Keratinocyte (primary cell): ENCODE measurements at regions not wholly inside any gene's neighbourhood (a gene's known extent, or its start where the extent isn't known, plus 50 kb on each side); places are given as distances from the start of the nearest gene placed in this dataset.

ENCODE experiments used
- DNase-seq: peaks from one replicate; pipeline ENCODE4 v3.0.0-alpha.2; 2011; ENCODE audit warnings: low read depth, missing footprints, low spot score
- FAIRE-seq: peaks from 2 replicates; lab custom pipeline; 2011; peaks lifted over from hg19 to GRCh38; lab: Jason Lieb, UNC
- H2AFZ ChIP-seq: 2 replicates; pipeline ENCODE4 v1.6.0; 2012; ENCODE audit warnings: low read length, control low read depth, inconsistent platforms; ENCODE audit not compliant: control insufficient read depth
- H3K27ac ChIP-seq: 2 replicates; pipeline ENCODE4 v1.5.1; 2011; ENCODE audit warnings: low read length; ENCODE audit not compliant: control insufficient read depth, insufficient read depth
- H3K27me3 ChIP-seq: 3 replicates; pipeline ENCODE4 v1.6.0; 2011; ENCODE audit warnings: low read length; ENCODE audit not compliant: control insufficient read depth, insufficient read depth; ENCODE audit errors: extremely low read depth
- H3K36me3 ChIP-seq, 2 experiments: 2 replicates in 1 of 2; 3 replicates in 1 of 2; pipeline ENCODE4 v1.5.1; 2011; ENCODE audit warnings: low read length in 2 of 2, mild to moderate bottlenecking in 1 of 2; ENCODE audit not compliant: control insufficient read depth in 2 of 2, insufficient read depth in 2 of 2; ENCODE audit errors: extremely low read depth in 1 of 2
- H3K4me1 ChIP-seq: 3 replicates; pipeline ENCODE4 v1.5.1; 2011; ENCODE audit warnings: low read length; ENCODE audit not compliant: control insufficient read depth, insufficient read depth; ENCODE audit errors: extremely low read depth
- H3K4me2 ChIP-seq: 3 replicates; pipeline ENCODE4 v1.6.0; 2011; ENCODE audit warnings: low read depth, low read length; ENCODE audit not compliant: control insufficient read depth, insufficient read depth; ENCODE audit errors: extremely low read depth
- H3K4me3 ChIP-seq, 3 experiments: fragments of 200-600 bp in 1 of 3; sonication (generic) in 1 of 3; 2 replicates in 2 of 3; 3 replicates in 1 of 3; pipeline ENCODE4 v1.5.1; 2011 to 2016; ENCODE audit warnings: low read length in 3 of 3, mild to moderate bottlenecking in 3 of 3, control low read depth in 2 of 3, inconsistent platforms in 1 of 3, low read depth in 1 of 3, mixed read lengths in 1 of 3, mixed run types in 1 of 3, moderate library complexity in 1 of 3; ENCODE audit not compliant: control insufficient read depth in 2 of 3, insufficient read depth in 2 of 3; ENCODE audit errors: extremely low read depth in 1 of 3
- H3K79me2 ChIP-seq: 2 replicates; pipeline ENCODE4 v1.6.0; 2012; ENCODE audit warnings: low read length; ENCODE audit not compliant: control insufficient read depth, insufficient read depth
- H3K9ac ChIP-seq: 3 replicates; pipeline ENCODE4 v1.6.0; 2011; ENCODE audit warnings: low read length; ENCODE audit not compliant: control insufficient read depth, insufficient read depth; ENCODE audit errors: extremely low read depth
- H3K9me1 ChIP-seq: 3 replicates; pipeline ENCODE4 v1.6.0; 2011; ENCODE audit warnings: low read length; ENCODE audit not compliant: control insufficient read depth, insufficient read depth; ENCODE audit errors: extremely low read depth
- H3K9me3 ChIP-seq: 2 replicates; pipeline ENCODE4 v1.5.1; 2012; ENCODE audit warnings: low read depth, low read length; ENCODE audit not compliant: control insufficient read depth
- H4K20me1 ChIP-seq: 3 replicates; pipeline ENCODE4 v1.6.0; 2011; ENCODE audit warnings: low read length; ENCODE audit not compliant: control insufficient read depth, insufficient read depth; ENCODE audit errors: extremely low read depth
- EZH2 ChIP-seq: IDR thresholded peaks from one replicate; pipeline ENCODE4 v1.6.1; 2012; ENCODE audit warnings: inconsistent platforms, mild to moderate bottlenecking, low read length, moderate library complexity
- dilution Hi-C: fragments of 300-500 bp; cut with MboI; formaldehyde crosslinking; loops from one replicate; pipeline ENCODE4 v1.7.0; 2020; ENCODE audit warnings: low sequenced_read_pairs; ENCODE audit not compliant: extremely low pct_ligation_motif_present
- TF ChIP-seq, protein P1 (sequence below), 3 experiments: IDR thresholded peaks in 1 of 3; conservative IDR thresholded peaks in 1 of 3; optimal IDR thresholded peaks in 1 of 3; 2 replicates in 2 of 3; 3 replicates in 1 of 3; pipeline versions ENCODE3 to v1.5.1; 2011; ENCODE audit warnings: low read length in 3 of 3, mild to moderate bottlenecking in 3 of 3, moderate library complexity in 2 of 3, control low read depth in 1 of 3, inconsistent platforms in 1 of 3; ENCODE audit not compliant: insufficient read depth in 2 of 3; ENCODE audit errors: extremely low read depth in 1 of 3

DNA sequence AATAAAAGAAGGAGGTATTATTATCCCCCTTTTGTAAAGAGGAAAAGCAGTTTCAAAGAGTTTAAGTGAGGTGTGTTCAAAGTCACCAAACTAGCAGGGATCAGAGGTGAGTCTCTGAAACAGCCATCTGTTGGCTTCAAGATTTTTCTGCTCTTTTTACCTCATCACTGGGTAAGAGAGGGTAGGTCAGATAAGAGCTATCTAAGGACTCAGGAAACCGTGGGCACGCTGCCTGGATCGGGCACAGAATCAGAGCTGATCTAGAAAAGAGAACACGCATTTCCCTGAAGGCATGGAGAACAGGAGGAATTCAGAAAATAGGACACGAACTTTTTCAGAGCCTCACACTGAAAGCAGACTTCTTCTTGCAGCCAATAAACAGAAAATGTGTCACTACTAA is 65.8 kb upstream of the LY86 start:
- DNase-seq (no peak), FAIRE-seq (no peak)
- no peaks in the 10 kb centered on the region for H3K4me1 ChIP-seq
- H3K36me3 ChIP-seq, result no peaks in the 10 kb centered on the region
- no peak overlapping the region for H3K4me3 ChIP-seq
- no peaks in the 10 kb centered on the region for H4K20me1 ChIP-seq
- H3K79me2 ChIP-seq, result no peaks in the 10 kb centered on the region
- no peak overlapping the region for H3K4me2 ChIP-seq
- no peaks in the 10 kb centered on the region for H3K27me3 ChIP-seq
- H3K9me3 ChIP-seq, result no peaks in the 10 kb centered on the region
- H2AFZ ChIP-seq, result no peak overlapping the region
- no peak overlapping the region for H3K27ac ChIP-seq
- dilution Hi-C loops, result no loop called here
- no peak overlapping the region for H3K9ac ChIP-seq
- no peaks in the 10 kb centered on the region for H3K9me1 ChIP-seq
- no peak for TF ChIP-seq EZH2
- TF ChIP-seq, protein P1, sequence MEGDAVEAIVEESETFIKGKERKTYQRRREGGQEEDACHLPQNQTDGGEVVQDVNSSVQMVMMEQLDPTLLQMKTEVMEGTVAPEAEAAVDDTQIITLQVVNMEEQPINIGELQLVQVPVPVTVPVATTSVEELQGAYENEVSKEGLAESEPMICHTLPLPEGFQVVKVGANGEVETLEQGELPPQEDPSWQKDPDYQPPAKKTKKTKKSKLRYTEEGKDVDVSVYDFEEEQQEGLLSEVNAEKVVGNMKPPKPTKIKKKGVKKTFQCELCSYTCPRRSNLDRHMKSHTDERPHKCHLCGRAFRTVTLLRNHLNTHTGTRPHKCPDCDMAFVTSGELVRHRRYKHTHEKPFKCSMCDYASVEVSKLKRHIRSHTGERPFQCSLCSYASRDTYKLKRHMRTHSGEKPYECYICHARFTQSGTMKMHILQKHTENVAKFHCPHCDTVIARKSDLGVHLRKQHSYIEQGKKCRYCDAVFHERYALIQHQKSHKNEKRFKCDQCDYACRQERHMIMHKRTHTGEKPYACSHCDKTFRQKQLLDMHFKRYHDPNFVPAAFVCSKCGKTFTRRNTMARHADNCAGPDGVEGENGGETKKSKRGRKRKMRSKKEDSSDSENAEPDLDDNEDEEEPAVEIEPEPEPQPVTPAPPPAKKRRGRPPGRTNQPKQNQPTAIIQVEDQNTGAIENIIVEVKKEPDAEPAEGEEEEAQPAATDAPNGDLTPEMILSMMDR (optimal IDR thresholded peaks at IDR 0.05 in 1 of 3, IDR thresholded peaks at IDR 0.05 in 1 of 3, conservative IDR thresholded peaks at IDR 0.05 in 1 of 3; ENCODE audit: extremely low read depth in 1 of 3, insufficient read depth in 2 of 3, low read length in 3 of 3), result no peak

DNA sequence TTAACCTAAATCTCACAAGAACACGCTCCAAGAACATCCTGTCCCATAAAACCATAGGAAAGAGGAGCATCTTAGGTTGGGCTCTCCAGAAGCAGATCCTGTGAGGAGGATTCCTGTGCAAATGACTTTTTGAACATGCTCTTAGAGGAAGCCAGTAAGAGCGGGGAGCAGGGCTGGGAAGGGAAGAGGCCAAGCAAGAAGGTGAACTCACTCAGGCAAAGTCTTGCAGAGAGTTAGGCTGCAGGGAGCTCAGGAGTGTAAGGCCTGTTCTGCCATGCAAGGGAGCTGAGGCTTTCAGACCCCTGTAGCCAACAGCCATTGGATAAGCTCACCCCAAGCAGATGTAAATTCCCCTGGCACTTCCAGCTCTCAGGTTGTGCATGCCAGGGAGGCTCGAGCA is 63.6 kb upstream of the LY86 start:
- Histone ChIP-seq H3K27ac (no peak overlapping the region), H3K27me3 (no peaks in the 10 kb centered on the region), H3K4me1 (no peaks in the 10 kb centered on the region), H3K9ac (no peak overlapping the region), H3K36me3 (no peaks in the 10 kb centered on the region), H3K4me2 (no peak overlapping the region), H3K9me3 (no peaks in the 10 kb centered on the region), H3K9me1 (no peaks in the 10 kb centered on the region), H3K79me2 (no peaks in the 10 kb centered on the region), H4K20me1 (no peaks in the 10 kb centered on the region), H2AFZ (no peak overlapping the region), H3K4me3 (no peak overlapping the region)
- TF ChIP-seq, protein P1 (optimal IDR thresholded peaks at IDR 0.05 in 1 of 3, IDR thresholded peaks at IDR 0.05 in 1 of 3, conservative IDR thresholded peaks at IDR 0.05 in 1 of 3; ENCODE audit: extremely low read depth in 1 of 3, insufficient read depth in 2 of 3, low read length in 3 of 3), result no peak
- TF ChIP-seq EZH2, result no peak
- dilution Hi-C loops, result no loop called here
- DNase-seq (no peak), FAIRE-seq (no peak)
